ENCODE measurements at regions not wholly inside any gene's neighbourhood (a gene's known extent, or its start where the extent isn't known, plus 50 kb on each side); places are given as distances from the start of the nearest gene placed in this dataset.

DNA sequence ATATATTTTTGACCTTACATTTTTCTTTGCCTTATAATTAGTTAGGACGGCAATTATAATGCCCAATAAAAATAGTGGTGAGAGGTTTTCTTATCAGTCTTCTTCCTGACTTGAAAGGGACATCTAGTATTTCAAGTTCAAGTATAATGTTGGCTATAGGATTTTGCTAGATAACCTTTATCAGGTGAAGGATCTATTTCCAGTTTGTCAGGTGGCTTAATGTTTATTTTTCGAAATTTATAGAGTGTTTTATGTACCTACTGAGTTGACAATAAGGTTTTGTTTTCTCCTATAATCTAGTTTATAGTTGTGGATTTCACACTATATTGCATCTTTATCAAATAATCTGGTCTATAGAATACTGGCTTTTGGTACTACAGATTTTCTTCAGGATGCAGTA lies 351.8 kb upstream of the FGF13 start:
- POLR2A ChIA-PET (ENCODE audit: partially characterized antibody): no interaction called here
- TF ChIP-seq, protein P1, sequence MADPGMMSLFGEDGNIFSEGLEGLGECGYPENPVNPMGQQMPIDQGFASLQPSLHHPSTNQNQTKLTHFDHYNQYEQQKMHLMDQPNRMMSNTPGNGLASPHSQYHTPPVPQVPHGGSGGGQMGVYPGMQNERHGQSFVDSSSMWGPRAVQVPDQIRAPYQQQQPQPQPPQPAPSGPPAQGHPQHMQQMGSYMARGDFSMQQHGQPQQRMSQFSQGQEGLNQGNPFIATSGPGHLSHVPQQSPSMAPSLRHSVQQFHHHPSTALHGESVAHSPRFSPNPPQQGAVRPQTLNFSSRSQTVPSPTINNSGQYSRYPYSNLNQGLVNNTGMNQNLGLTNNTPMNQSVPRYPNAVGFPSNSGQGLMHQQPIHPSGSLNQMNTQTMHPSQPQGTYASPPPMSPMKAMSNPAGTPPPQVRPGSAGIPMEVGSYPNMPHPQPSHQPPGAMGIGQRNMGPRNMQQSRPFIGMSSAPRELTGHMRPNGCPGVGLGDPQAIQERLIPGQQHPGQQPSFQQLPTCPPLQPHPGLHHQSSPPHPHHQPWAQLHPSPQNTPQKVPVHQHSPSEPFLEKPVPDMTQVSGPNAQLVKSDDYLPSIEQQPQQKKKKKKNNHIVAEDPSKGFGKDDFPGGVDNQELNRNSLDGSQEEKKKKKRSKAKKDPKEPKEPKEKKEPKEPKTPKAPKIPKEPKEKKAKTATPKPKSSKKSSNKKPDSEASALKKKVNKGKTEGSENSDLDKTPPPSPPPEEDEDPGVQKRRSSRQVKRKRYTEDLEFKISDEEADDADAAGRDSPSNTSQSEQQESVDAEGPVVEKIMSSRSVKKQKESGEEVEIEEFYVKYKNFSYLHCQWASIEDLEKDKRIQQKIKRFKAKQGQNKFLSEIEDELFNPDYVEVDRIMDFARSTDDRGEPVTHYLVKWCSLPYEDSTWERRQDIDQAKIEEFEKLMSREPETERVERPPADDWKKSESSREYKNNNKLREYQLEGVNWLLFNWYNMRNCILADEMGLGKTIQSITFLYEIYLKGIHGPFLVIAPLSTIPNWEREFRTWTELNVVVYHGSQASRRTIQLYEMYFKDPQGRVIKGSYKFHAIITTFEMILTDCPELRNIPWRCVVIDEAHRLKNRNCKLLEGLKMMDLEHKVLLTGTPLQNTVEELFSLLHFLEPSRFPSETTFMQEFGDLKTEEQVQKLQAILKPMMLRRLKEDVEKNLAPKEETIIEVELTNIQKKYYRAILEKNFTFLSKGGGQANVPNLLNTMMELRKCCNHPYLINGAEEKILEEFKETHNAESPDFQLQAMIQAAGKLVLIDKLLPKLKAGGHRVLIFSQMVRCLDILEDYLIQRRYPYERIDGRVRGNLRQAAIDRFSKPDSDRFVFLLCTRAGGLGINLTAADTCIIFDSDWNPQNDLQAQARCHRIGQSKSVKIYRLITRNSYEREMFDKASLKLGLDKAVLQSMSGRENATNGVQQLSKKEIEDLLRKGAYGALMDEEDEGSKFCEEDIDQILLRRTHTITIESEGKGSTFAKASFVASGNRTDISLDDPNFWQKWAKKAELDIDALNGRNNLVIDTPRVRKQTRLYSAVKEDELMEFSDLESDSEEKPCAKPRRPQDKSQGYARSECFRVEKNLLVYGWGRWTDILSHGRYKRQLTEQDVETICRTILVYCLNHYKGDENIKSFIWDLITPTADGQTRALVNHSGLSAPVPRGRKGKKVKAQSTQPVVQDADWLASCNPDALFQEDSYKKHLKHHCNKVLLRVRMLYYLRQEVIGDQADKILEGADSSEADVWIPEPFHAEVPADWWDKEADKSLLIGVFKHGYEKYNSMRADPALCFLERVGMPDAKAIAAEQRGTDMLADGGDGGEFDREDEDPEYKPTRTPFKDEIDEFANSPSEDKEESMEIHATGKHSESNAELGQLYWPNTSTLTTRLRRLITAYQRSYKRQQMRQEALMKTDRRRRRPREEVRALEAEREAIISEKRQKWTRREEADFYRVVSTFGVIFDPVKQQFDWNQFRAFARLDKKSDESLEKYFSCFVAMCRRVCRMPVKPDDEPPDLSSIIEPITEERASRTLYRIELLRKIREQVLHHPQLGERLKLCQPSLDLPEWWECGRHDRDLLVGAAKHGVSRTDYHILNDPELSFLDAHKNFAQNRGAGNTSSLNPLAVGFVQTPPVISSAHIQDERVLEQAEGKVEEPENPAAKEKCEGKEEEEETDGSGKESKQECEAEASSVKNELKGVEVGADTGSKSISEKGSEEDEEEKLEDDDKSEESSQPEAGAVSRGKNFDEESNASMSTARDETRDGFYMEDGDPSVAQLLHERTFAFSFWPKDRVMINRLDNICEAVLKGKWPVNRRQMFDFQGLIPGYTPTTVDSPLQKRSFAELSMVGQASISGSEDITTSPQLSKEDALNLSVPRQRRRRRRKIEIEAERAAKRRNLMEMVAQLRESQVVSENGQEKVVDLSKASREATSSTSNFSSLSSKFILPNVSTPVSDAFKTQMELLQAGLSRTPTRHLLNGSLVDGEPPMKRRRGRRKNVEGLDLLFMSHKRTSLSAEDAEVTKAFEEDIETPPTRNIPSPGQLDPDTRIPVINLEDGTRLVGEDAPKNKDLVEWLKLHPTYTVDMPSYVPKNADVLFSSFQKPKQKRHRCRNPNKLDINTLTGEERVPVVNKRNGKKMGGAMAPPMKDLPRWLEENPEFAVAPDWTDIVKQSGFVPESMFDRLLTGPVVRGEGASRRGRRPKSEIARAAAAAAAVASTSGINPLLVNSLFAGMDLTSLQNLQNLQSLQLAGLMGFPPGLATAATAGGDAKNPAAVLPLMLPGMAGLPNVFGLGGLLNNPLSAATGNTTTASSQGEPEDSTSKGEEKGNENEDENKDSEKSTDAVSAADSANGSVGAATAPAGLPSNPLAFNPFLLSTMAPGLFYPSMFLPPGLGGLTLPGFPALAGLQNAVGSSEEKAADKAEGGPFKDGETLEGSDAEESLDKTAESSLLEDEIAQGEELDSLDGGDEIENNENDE (IDR thresholded peaks at IDR 0.05; ENCODE audit: insufficient replicate concordance, low read length): no peak

More for the DNA sequence above, 351.8 kb upstream of the FGF13 start:
- no peaks in the 10 kb centered on the region for H3K79me2 ChIP-seq (ENCODE audit: control insufficient read depth in 1 of 2, insufficient read depth in 2 of 2, low read length in 2 of 2)
- H3K4ac ChIP-seq (replicated peaks; ENCODE audit: insufficient read length, low read depth, low read length): no peak overlapping the region
- H3K4me3 ChIP-seq (ENCODE audit: extremely low read depth in 1 of 4, insufficient read depth in 2 of 4, low read depth in 3 of 4, low read length in 4 of 4): no peak overlapping the region
- H2BK12ac ChIP-seq (ENCODE audit: low read depth, low read length): no peak overlapping the region
- H2AK5ac ChIP-seq (ENCODE audit: low read depth, low read length): no peak overlapping the region
- H3K27me3 ChIP-seq (replicated peaks in 1 of 4; ENCODE audit: control insufficient read depth in 3 of 4, extremely low read depth in 1 of 4, insufficient read depth in 3 of 4, low read length in 3 of 4): no peaks in the 10 kb centered on the region
- no peak overlapping the region for H3K23ac ChIP-seq (ENCODE audit: insufficient read length)
- H3K27ac ChIP-seq (ENCODE audit: low read depth, low read length): no peak overlapping the region
- H3K4me1 ChIP-seq (replicated peaks in 1 of 4; ENCODE audit: control insufficient read depth in 3 of 4, insufficient read depth in 4 of 4, low read length in 3 of 4): no peaks in the 10 kb centered on the region
- DNase-seq (ENCODE audit: low read depth in 1 of 2, low spot score in 2 of 2) (no peak), FAIRE-seq (no peak)
- H3K4me2 ChIP-seq (ENCODE audit: insufficient read depth in 1 of 2, low read depth in 2 of 2, low read length in 2 of 2): no peak overlapping the region
- H3K79me1 ChIP-seq (ENCODE audit: low read depth, low read length): no peaks in the 10 kb centered on the region
- H4K8ac ChIP-seq (ENCODE audit: extremely low read depth, insufficient read depth, low read length): no peak overlapping the region
- H2BK120ac ChIP-seq (replicated peaks; ENCODE audit: low read depth, low read length): no peak overlapping the region
- H3K18ac ChIP-seq (ENCODE audit: extremely low read depth, low read length): no peak overlapping the region
- H2AFZ ChIP-seq (ENCODE audit: low read length): no peak overlapping the region
- no peaks in the 10 kb centered on the region for H4K20me1 ChIP-seq (replicated peaks in 1 of 2; ENCODE audit: control insufficient read depth in 1 of 2, insufficient read depth in 2 of 2, low read length in 2 of 2)
- H4K91ac ChIP-seq (replicated peaks; ENCODE audit: insufficient read length, low read length): no peak overlapping the region
- no peak overlapping the region for H2BK5ac ChIP-seq (ENCODE audit: low read depth, low read length)
- H3K36me3 ChIP-seq (ENCODE audit: control insufficient read depth in 2 of 4, insufficient read depth in 4 of 4, low read length in 3 of 4): no peaks in the 10 kb centered on the region
- no peak overlapping the region for H3K56ac ChIP-seq (replicated peaks; ENCODE audit: insufficient read length, low read depth, low read length)
- 93% methylated on average over 2 of the region's 2 CpGs; no CpG with 5 or more reads in 1 of the 2 experiments for WGBS, 2 experiments (ENCODE audit: extremely low coverage in 1 of 2, insufficient coverage in 1 of 2, insufficient read length in 1 of 2, insufficient replicate concordance in 2 of 2, low coverage in 1 of 2, low lambda C conversion rate in 2 of 2, missing lambda C conversion rate in 1 of 2)
- no peak overlapping the region for H3K14ac ChIP-seq (ENCODE audit: insufficient read length)
- CTCF ChIA-PET (ENCODE audit: partially characterized antibody): no interaction called here
- H4K5ac ChIP-seq (ENCODE audit: insufficient read length, low read depth, low read length): no peak overlapping the region
- H2BK20ac ChIP-seq (ENCODE audit: low read length): no peak overlapping the region
- no peak overlapping the region for H3K9ac ChIP-seq (replicated peaks in 1 of 4; ENCODE audit: extremely low read depth in 1 of 4, low read depth in 3 of 4, low read length in 3 of 4)
- H3K23me2 ChIP-seq (ENCODE audit: low read depth, low read length): no peaks in the 10 kb centered on the region
- H3K9me3 ChIP-seq (ENCODE audit: insufficient read depth in 2 of 2, low read depth in 1 of 2, low read length in 1 of 2): no peaks in the 10 kb centered on the region
- H2BK15ac ChIP-seq (ENCODE audit: low read length): no peak overlapping the region
